ENCODE measurements at regions not wholly inside any gene's neighbourhood (a gene's known extent, or its start where the extent isn't known, plus 50 kb on each side); places are given as distances from the start of the nearest gene placed in this dataset.

- H3K27me3 ChIP-seq (ENCODE audit: control insufficient read depth, extremely low read depth, insufficient read depth, low read length) = no peaks in the 10 kb centered on the region
- no peak overlapping the region for H3K4me2 ChIP-seq (ENCODE audit: control insufficient read depth, extremely low read depth, insufficient read depth, low read depth, low read length)
- no peaks in the 10 kb centered on the region for H3K9me3 ChIP-seq (ENCODE audit: control insufficient read depth, low read depth, low read length)
- no peaks in the 10 kb centered on the region for H3K4me1 ChIP-seq (ENCODE audit: control insufficient read depth, extremely low read depth, insufficient read depth, low read length)
- FAIRE-seq (no peak), DNase-seq (ENCODE audit: low read depth, low spot score) (no peak)
- dilution Hi-C loops (cut with MboI; ENCODE audit: extremely low pct_ligation_motif_present, low sequenced_read_pairs) = no loop called here
- no peak overlapping the region for H3K27ac ChIP-seq (ENCODE audit: control insufficient read depth, insufficient read depth, low read length)
- H3K9me1 ChIP-seq (ENCODE audit: control insufficient read depth, extremely low read depth, insufficient read depth, low read length) = no peaks in the 10 kb centered on the region
- no peaks in the 10 kb centered on the region for H4K20me1 ChIP-seq (ENCODE audit: control insufficient read depth, extremely low read depth, insufficient read depth, low read length)
- TF ChIP-seq CTCF (optimal IDR thresholded peaks at IDR 0.05 in 1 of 3, IDR thresholded peaks at IDR 0.05 in 1 of 3, conservative IDR thresholded peaks at IDR 0.05 in 1 of 3; ENCODE audit: extremely low read depth in 1 of 3, insufficient read depth in 2 of 3, low read length in 3 of 3) (no peak), EZH2 (IDR thresholded peaks at IDR 0.05; ENCODE audit: low read length) (no peak)
- H2AFZ ChIP-seq (ENCODE audit: control insufficient read depth, low read length) = no peak overlapping the region
- no peak overlapping the region for H3K9ac ChIP-seq (ENCODE audit: control insufficient read depth, extremely low read depth, insufficient read depth, low read length)
- H3K4me3 ChIP-seq (ENCODE audit: control insufficient read depth in 2 of 3, extremely low read depth in 1 of 3, insufficient read depth in 2 of 3, low read depth in 1 of 3, low read length in 3 of 3) = no peak overlapping the region
- H3K36me3 ChIP-seq (ENCODE audit: control insufficient read depth in 2 of 2, extremely low read depth in 1 of 2, insufficient read depth in 2 of 2, low read length in 2 of 2) = no peaks in the 10 kb centered on the region
- H3K79me2 ChIP-seq (ENCODE audit: control insufficient read depth, insufficient read depth, low read length) = no peaks in the 10 kb centered on the region
Measured at GRCh38 chr3:116640109-116640508, 69.5 kb upstream of the TUSC7 start.

- Histone ChIP-seq H3K36me3 (ENCODE audit: control insufficient read depth in 2 of 2, extremely low read depth in 1 of 2, insufficient read depth in 2 of 2, low read length in 2 of 2) (no peaks in the 10 kb centered on the region), H3K27me3 (ENCODE audit: control insufficient read depth, extremely low read depth, insufficient read depth, low read length) (no peaks in the 10 kb centered on the region), H3K79me2 (ENCODE audit: control insufficient read depth, insufficient read depth, low read length) (no peaks in the 10 kb centered on the region), H3K9me3 (ENCODE audit: control insufficient read depth, low read depth, low read length) (no peaks in the 10 kb centered on the region), H4K20me1 (ENCODE audit: control insufficient read depth, extremely low read depth, insufficient read depth, low read length) (no peaks in the 10 kb centered on the region), H3K9ac (ENCODE audit: control insufficient read depth, extremely low read depth, insufficient read depth, low read length) (no peak overlapping the region), H3K9me1 (ENCODE audit: control insufficient read depth, extremely low read depth, insufficient read depth, low read length) (no peaks in the 10 kb centered on the region), H2AFZ (ENCODE audit: control insufficient read depth, low read length) (no peak overlapping the region), H3K4me3 (ENCODE audit: control insufficient read depth in 2 of 3, extremely low read depth in 1 of 3, insufficient read depth in 2 of 3, low read depth in 1 of 3, low read length in 3 of 3) (no peak overlapping the region), H3K4me2 (ENCODE audit: control insufficient read depth, extremely low read depth, insufficient read depth, low read depth, low read length) (no peak overlapping the region), H3K27ac (ENCODE audit: control insufficient read depth, insufficient read depth, low read length) (no peak overlapping the region), H3K4me1 (ENCODE audit: control insufficient read depth, extremely low read depth, insufficient read depth, low read length) (peaks cover under 1% of the 10 kb centered on the region)
- FAIRE-seq (no peak), DNase-seq (ENCODE audit: low read depth, low spot score) (no peak)
- dilution Hi-C loops (cut with MboI; ENCODE audit: extremely low pct_ligation_motif_present, low sequenced_read_pairs) = no loop called here
- TF ChIP-seq EZH2 (IDR thresholded peaks at IDR 0.05; ENCODE audit: low read length) = no peak
- no peak for TF ChIP-seq CTCF (optimal IDR thresholded peaks at IDR 0.05 in 1 of 3, IDR thresholded peaks at IDR 0.05 in 1 of 3, conservative IDR thresholded peaks at IDR 0.05 in 1 of 3; ENCODE audit: extremely low read depth in 1 of 3, insufficient read depth in 2 of 3, low read length in 3 of 3)
Measured at GRCh38 chr3:116643001-116643400, 66.6 kb upstream of the TUSC7 start.
